OCI-LY3 (cell line): ENCODE measurements at regions not wholly inside any gene's neighbourhood (a gene's known extent, or its start where the extent isn't known, plus 50 kb on each side); places are given as distances from the start of the nearest gene placed in this dataset.

ENCODE experiments used
- H2AFZ ChIP-seq: fragments of 200-600, 300-600 bp; shearing (Covaris generic); 2 replicates; pipeline ENCODE4 v1.6.0; 2014; ENCODE audit warnings: antibody characterized with exemption, low read depth, low read length
- H3K27ac ChIP-seq: fragments of 200-600, 300-600 bp; sonication (generic); 2 replicates; pipeline ENCODE4 v1.5.1; 2014; ENCODE audit warnings: mild to moderate bottlenecking, low read length, moderate library complexity, mixed read lengths
- H3K27me3 ChIP-seq: fragments of 200-600, 300-600 bp; sonication (generic); 2 replicates; pipeline ENCODE4 v1.6.1; 2014; ENCODE audit warnings: low read depth, low read length, mixed read lengths
- H3K36me3 ChIP-seq: fragments of 200-600, 300-600 bp; sonication (generic); replicated peaks from 2 replicates; pipeline ENCODE3; 2014; ENCODE audit warnings: low read depth, low read length, mixed read lengths
- H3K4me1 ChIP-seq: fragments of 300-600, 200-600 bp; sonication (generic); 2 replicates; pipeline ENCODE4 v1.6.1; 2014; ENCODE audit warnings: low read length, mixed read lengths
- H3K4me2 ChIP-seq: fragments of 200-600, 300-600 bp; sonication (generic); 2 replicates; pipeline ENCODE4 v1.6.1; 2014; ENCODE audit warnings: low read length, mixed read lengths
- H3K4me3 ChIP-seq: fragments of 300-600, 200-600 bp; sonication (generic); 2 replicates; pipeline ENCODE4 v1.5.1; 2014; ENCODE audit warnings: antibody characterized with exemption, mild to moderate bottlenecking, low read length, moderate library complexity
- H3K79me2 ChIP-seq: fragments of 300-600, 200-600 bp; shearing (Covaris generic); 2 replicates; pipeline ENCODE4 v1.6.1; 2014; ENCODE audit warnings: mild to moderate bottlenecking, low read length, mixed read lengths
- H3K9ac ChIP-seq: fragments of 300-600, 200-600 bp; shearing (Covaris generic); 2 replicates; pipeline ENCODE4 v1.6.0; 2014; ENCODE audit warnings: mild to moderate bottlenecking, low read length, moderate library complexity
- H3K9me3 ChIP-seq: fragments of 200-600, 300-600 bp; shearing (Covaris generic); 2 replicates; pipeline ENCODE4 v1.6.1; 2014; ENCODE audit warnings: low read length, mixed read lengths; ENCODE audit not compliant: insufficient read depth
- H4K20me1 ChIP-seq: fragments of 200-600, 300-600 bp; sonication (generic); 2 replicates; pipeline ENCODE4 v1.6.1; 2016; ENCODE audit warnings: low read length, mixed read lengths; ENCODE audit not compliant: insufficient read depth
- EZH2phosphoT487 ChIP-seq: fragments of 200-600 bp; shearing (Covaris generic); IDR thresholded peaks from 2 replicates; pipeline ENCODE4 v1.6.1; 2018; ENCODE audit warnings: antibody characterized with exemption, mixed run types, low read depth
- TF ChIP-seq, protein P1 (sequence below): fragments of 200-600, 300-600 bp; sonication (generic); IDR thresholded peaks from 2 replicates; pipeline ENCODE4 v1.5.1; 2014; ENCODE audit warnings: antibody characterized with exemption, low read length, low read depth

DNA sequence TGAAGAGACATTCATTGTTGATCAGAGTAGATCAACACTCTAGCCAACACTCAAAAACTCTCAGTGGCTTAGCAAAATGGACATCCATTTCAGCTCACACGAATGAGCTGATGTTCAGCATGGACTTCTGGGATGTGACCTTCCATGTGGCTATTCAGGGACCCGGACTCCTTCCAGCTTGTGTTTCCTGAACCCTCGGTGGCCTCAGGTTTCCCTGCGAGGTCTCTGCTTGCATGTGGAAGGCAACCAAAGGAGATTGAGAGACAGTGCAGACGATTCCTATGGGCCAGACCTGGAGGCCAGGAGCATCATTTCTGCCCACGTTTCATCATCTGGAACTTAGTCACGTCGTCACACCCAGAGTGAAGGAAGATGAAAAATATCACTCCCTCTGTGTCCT is 1137.4 kb downstream of the TBC1D22A start:
- TF ChIP-seq EZH2phosphoT487: no peak
- TF ChIP-seq, protein P1, sequence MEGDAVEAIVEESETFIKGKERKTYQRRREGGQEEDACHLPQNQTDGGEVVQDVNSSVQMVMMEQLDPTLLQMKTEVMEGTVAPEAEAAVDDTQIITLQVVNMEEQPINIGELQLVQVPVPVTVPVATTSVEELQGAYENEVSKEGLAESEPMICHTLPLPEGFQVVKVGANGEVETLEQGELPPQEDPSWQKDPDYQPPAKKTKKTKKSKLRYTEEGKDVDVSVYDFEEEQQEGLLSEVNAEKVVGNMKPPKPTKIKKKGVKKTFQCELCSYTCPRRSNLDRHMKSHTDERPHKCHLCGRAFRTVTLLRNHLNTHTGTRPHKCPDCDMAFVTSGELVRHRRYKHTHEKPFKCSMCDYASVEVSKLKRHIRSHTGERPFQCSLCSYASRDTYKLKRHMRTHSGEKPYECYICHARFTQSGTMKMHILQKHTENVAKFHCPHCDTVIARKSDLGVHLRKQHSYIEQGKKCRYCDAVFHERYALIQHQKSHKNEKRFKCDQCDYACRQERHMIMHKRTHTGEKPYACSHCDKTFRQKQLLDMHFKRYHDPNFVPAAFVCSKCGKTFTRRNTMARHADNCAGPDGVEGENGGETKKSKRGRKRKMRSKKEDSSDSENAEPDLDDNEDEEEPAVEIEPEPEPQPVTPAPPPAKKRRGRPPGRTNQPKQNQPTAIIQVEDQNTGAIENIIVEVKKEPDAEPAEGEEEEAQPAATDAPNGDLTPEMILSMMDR: no peak
- H3K79me2 ChIP-seq: no peaks in the 10 kb centered on the region
- no peak overlapping the region for H3K9ac ChIP-seq

DNA sequence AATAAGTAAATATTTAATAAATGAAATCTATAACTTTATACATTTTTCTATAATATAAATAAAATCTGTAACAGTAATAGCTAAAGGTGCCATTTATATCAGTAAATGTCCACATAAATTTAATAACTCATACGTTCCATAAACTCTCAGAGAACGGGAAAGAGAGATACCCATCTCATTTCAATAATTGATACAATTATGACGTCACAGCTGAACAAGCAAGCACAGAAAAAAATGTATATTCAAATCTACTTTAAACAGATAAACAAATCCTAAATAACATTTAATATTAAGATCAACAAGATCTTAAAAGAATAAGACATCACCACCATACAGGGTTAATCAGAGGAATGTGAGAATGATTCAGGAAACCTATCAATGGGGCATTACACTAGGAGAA is 1136.5 kb downstream of the TBC1D22A start:
- Histone ChIP-seq H2AFZ (no peak overlapping the region), H3K79me2 (no peaks in the 10 kb centered on the region), H3K4me2 (no peak overlapping the region), H3K4me1 (peaks cover under 1% of the 10 kb centered on the region; the same call in 1 of the 2 replicates), H3K27ac (no peak overlapping the region), H3K9ac (no peak overlapping the region), H4K20me1 (no peaks in the 10 kb centered on the region), H3K9me3 (peaks cover 14% of the 10 kb centered on the region), H3K4me3 (no peak overlapping the region), H3K36me3 (no peaks in the 10 kb centered on the region), H3K27me3 (no peaks in the 10 kb centered on the region)
- no peak for TF ChIP-seq EZH2phosphoT487
- TF ChIP-seq, protein P1: no peak

More for the DNA sequence above, 1137.4 kb downstream of the TBC1D22A start:
- H3K27ac ChIP-seq: no peak overlapping the region
- H3K27me3 ChIP-seq: no peaks in the 10 kb centered on the region
- no peak overlapping the region for H3K4me2 ChIP-seq
- H4K20me1 ChIP-seq: no peaks in the 10 kb centered on the region
- H3K36me3 ChIP-seq: no peaks in the 10 kb centered on the region
- H3K4me1 ChIP-seq: peaks cover 5% of the 10 kb centered on the region; the same call in 1 of the 2 replicates
- no peak overlapping the region for H2AFZ ChIP-seq
- H3K9me3 ChIP-seq: peaks cover 7% of the 10 kb centered on the region
- H3K4me3 ChIP-seq: no peak overlapping the region

DNA sequence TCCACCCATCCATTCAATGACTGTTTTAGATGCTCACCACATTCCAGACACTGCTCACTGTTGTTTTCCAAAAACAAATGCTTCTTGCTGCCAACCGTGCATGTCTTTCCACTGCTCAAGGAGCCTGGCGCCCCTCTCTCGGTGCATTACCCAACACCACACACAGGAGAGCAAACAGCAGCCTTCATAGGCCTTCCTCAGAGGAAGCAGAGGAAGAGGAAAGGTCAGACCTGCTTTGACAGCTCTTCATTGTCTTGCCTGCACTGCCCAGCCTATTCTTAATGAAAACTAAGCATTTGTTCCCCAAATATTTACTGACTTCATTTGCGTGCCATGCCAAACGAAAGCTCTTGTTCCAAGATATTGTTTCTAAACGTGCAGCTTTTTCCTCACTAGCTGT is 1129.2 kb downstream of the TBC1D22A start:
- Histone ChIP-seq H3K4me2 (no peak overlapping the region), H3K36me3 (no peaks in the 10 kb centered on the region), H3K27ac (no peak overlapping the region), H3K4me3 (no peak overlapping the region), H2AFZ (no peak overlapping the region), H3K9ac (no peak overlapping the region), H3K27me3 (no peaks in the 10 kb centered on the region), H3K4me1 (no peaks in the 10 kb centered on the region), H4K20me1 (no peaks in the 10 kb centered on the region), H3K9me3 (peaks cover 19% of the 10 kb centered on the region), H3K79me2 (no peaks in the 10 kb centered on the region)
- TF ChIP-seq, protein P1: no peak
- TF ChIP-seq EZH2phosphoT487: no peak

DNA sequence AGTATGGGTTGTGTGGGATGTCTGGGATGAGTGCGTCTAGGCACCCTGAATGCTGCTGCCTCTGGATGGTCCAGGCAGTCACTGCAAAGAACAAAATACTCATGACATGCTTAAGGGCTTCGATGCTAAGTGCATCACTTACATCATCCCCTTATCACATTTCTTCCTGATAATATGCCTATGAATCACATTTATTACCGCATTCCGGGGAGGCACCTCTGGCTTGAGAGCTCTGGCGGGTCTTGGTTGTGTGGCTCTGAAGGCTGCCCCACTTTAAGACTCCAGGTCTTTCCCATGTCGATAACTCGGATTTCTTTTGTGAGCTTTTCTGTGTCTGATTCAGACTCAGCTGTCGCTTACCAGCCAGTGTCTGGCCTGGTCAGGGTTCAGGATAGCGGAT is 1126.4 kb downstream of the TBC1D22A start:
- no peak overlapping the region for H2AFZ ChIP-seq
- no peak overlapping the region for H3K4me3 ChIP-seq
- no peaks in the 10 kb centered on the region for H3K79me2 ChIP-seq
- no peaks in the 10 kb centered on the region for H4K20me1 ChIP-seq
- H3K4me1 ChIP-seq: no peaks in the 10 kb centered on the region
- no peak overlapping the region for H3K4me2 ChIP-seq
- H3K9me3 ChIP-seq: peaks cover 3% of the 10 kb centered on the region; the same call in 1 of the 2 replicates
- no peak overlapping the region for H3K27ac ChIP-seq
- no peak overlapping the region for H3K9ac ChIP-seq
- no peaks in the 10 kb centered on the region for H3K27me3 ChIP-seq
- TF ChIP-seq, protein P1: no peak
- TF ChIP-seq EZH2phosphoT487: no peak
- H3K36me3 ChIP-seq: no peaks in the 10 kb centered on the region
